OCI-LY1 (cell line): ENCODE measurements at regions not wholly inside any gene's neighbourhood (a gene's known extent, or its start where the extent isn't known, plus 50 kb on each side); places are given as distances from the start of the nearest gene placed in this dataset.
A peak's percentile ranks its signal among the peaks of the same experiment; 100 is the strongest.

Experiments
- H2AFZ ChIP-seq: fragments of 200-600 bp; sonication (generic), shearing (Covaris generic); 2 replicates; pipeline ENCODE4 v1.6.0; 2014; ENCODE audit warnings: antibody characterized with exemption, mild to moderate bottlenecking, low read length
- H3F3A ChIP-seq: fragments of 200-600 bp; sonication (generic), shearing (Covaris generic); 2 replicates; pipeline ENCODE4 v1.6.0; 2014; ENCODE audit warnings: mild to moderate bottlenecking, antibody characterized with exemption, low read length, moderate library complexity; ENCODE audit not compliant: insufficient read depth
- H3K27ac ChIP-seq: fragments of 200-600 bp; sonication (generic); 2 replicates; pipeline ENCODE4 v1.5.1; 2014; ENCODE audit warnings: low read length, mixed run types, mild to moderate bottlenecking, low read depth; ENCODE audit not compliant: poor library complexity, severe bottlenecking
- H3K27me3 ChIP-seq: fragments of 200-600 bp; sonication (generic); 2 replicates; pipeline ENCODE4 v1.6.0; 2014; ENCODE audit warnings: antibody characterized with exemption, mild to moderate bottlenecking, low read length, moderate library complexity; ENCODE audit not compliant: insufficient read depth
- H3K36me3 ChIP-seq: fragments of 200-600 bp; sonication (generic); 2 replicates; pipeline ENCODE4 v1.6.1; 2014; ENCODE audit warnings: mild to moderate bottlenecking, antibody characterized with exemption, low read length, moderate library complexity, mixed read lengths; ENCODE audit not compliant: insufficient read depth
- H3K4me1 ChIP-seq: fragments of 200-600 bp; sonication (generic); 2 replicates; pipeline ENCODE4 v1.5.1; 2014; ENCODE audit warnings: mild to moderate bottlenecking, low read length, moderate library complexity; ENCODE audit not compliant: insufficient read depth, severe bottlenecking
- H3K4me2 ChIP-seq: fragments of 200-600 bp; sonication (generic), shearing (Covaris generic); 2 replicates; pipeline ENCODE4 v1.6.1; 2014; ENCODE audit warnings: low read length
- H3K4me3 ChIP-seq: fragments of 200-600 bp; sonication (generic); 2 replicates; pipeline ENCODE4 v1.5.1; 2014; ENCODE audit warnings: low read length, low read depth, mild to moderate bottlenecking, mixed read lengths; ENCODE audit not compliant: poor library complexity, severe bottlenecking
- H3K79me2 ChIP-seq: fragments of 200-600 bp; shearing (Covaris generic); 2 replicates; pipeline ENCODE4 v1.6.1; 2016; ENCODE audit warnings: mixed run types, low read length, mixed read lengths; ENCODE audit not compliant: insufficient read depth
- H3K9ac ChIP-seq: fragments of 200-600 bp; sonication (generic), shearing (Covaris generic); 2 replicates; pipeline ENCODE4 v1.6.1; 2014; ENCODE audit warnings: mild to moderate bottlenecking, low read length, mixed read lengths
- H3K9me2 ChIP-seq: fragments of 200-600 bp; sonication (generic), shearing (Covaris generic); 2 replicates; pipeline ENCODE4 v1.6.1; 2014; ENCODE audit warnings: low read depth, mild to moderate bottlenecking, low read length, mixed read lengths
- H3K9me3 ChIP-seq: fragments of 200-600 bp; shearing (Covaris generic); 2 replicates; pipeline ENCODE4 v1.6.1; 2014; ENCODE audit warnings: low read length, mixed read lengths
- H4K20me1 ChIP-seq: fragments of 200-600 bp; sonication (generic), shearing (Covaris generic); 2 replicates; pipeline ENCODE4 v1.6.0; 2016; ENCODE audit warnings: mild to moderate bottlenecking, low read length; ENCODE audit not compliant: insufficient read depth
- EZH2 ChIP-seq: fragments of 200-600 bp; sonication (generic), shearing (Covaris generic); IDR thresholded peaks from 2 replicates; pipeline ENCODE4 v1.8.0; 2017; ENCODE audit warnings: borderline replicate concordance, mixed run types, mild to moderate bottlenecking, antibody characterized with exemption, low read length, moderate library complexity, mixed read lengths
- TF ChIP-seq, protein P1 (sequence below): fragments of 200-600 bp; sonication (generic), shearing (Covaris generic); IDR thresholded peaks from 2 replicates; pipeline ENCODE4 v1.5.1; 2017; ENCODE audit warnings: mild to moderate bottlenecking, antibody characterized with exemption, low read length, moderate library complexity, mixed read lengths

DNA sequence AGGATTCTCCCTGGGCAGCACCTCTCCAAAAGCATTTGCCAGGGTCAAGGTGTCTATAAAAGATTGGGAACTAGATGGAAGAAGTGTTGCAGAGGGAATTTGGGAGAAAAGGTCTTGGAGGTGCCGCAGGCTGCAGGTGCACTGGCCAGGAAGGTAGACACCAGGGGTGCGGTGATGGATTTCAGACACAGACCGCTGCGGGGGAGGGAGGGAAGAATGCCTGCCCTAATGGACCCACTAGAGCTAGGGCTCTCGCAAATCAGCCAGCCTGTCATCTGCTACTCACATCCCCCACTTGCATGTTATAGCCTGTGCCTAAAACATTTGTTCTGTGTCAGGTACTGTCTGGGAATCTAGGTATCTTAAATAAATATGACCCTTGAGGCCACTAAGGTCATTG, 193.6 kb upstream of the SLC24A3 start:
- H2AFZ ChIP-seq: no peak overlapping the region
- H3K79me2 ChIP-seq: no peaks in the 10 kb centered on the region
- no peaks in the 10 kb centered on the region for H3K36me3 ChIP-seq
- H4K20me1 ChIP-seq: no peaks in the 10 kb centered on the region
- TF ChIP-seq, protein P1, sequence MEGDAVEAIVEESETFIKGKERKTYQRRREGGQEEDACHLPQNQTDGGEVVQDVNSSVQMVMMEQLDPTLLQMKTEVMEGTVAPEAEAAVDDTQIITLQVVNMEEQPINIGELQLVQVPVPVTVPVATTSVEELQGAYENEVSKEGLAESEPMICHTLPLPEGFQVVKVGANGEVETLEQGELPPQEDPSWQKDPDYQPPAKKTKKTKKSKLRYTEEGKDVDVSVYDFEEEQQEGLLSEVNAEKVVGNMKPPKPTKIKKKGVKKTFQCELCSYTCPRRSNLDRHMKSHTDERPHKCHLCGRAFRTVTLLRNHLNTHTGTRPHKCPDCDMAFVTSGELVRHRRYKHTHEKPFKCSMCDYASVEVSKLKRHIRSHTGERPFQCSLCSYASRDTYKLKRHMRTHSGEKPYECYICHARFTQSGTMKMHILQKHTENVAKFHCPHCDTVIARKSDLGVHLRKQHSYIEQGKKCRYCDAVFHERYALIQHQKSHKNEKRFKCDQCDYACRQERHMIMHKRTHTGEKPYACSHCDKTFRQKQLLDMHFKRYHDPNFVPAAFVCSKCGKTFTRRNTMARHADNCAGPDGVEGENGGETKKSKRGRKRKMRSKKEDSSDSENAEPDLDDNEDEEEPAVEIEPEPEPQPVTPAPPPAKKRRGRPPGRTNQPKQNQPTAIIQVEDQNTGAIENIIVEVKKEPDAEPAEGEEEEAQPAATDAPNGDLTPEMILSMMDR: no peak
- no peak for TF ChIP-seq EZH2
- no peaks in the 10 kb centered on the region for H3K9me2 ChIP-seq
- no peak overlapping the region for H3K9ac ChIP-seq
- no peaks in the 10 kb centered on the region for H3F3A ChIP-seq
- H3K9me3 ChIP-seq: no peaks in the 10 kb centered on the region
- H3K4me2 ChIP-seq: no peak overlapping the region
- H3K4me3 ChIP-seq: no peak overlapping the region
- no peak overlapping the region for H3K27ac ChIP-seq
- no peaks in the 10 kb centered on the region for H3K4me1 ChIP-seq
- H3K27me3 ChIP-seq: no peaks in the 10 kb centered on the region

DNA sequence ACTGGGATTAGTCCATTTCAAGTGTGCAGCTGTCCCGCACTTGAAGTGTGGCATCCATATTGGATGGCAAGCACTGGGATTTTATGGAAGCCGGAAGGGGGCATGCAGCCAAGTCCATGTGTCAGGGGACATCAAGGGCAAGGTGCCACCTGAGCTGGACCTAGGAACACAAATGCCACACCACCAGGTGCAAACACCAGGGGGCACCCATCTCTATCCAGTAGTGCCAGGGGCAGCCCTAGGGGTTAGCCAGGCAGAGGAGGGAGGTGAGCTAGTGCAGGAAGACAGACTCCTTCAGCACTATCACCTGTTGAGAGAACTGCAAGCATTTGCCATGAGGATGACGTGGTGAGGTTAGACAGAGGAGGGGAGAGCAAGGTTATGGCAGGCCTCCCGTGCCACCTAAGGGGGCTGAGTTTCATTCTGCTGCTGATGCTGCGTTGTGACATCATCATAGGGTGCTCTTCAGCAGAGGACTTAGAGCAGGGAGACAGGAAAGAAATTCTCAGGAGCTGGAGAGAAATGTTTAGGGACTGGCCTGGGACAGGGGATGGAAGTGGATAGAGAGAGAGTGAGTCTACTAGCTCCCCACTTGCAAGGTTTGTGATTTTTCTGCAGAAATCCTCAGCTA, 192.6 kb upstream of the SLC24A3 start:
- H3K27me3 ChIP-seq: no peaks in the 10 kb centered on the region
- no peaks in the 10 kb centered on the region for H3K4me1 ChIP-seq
- TF ChIP-seq EZH2: no peak
- TF ChIP-seq, protein P1: 0 out of 2 replicates have a peak, but pooled peaks have one; percentile 16

DNA sequence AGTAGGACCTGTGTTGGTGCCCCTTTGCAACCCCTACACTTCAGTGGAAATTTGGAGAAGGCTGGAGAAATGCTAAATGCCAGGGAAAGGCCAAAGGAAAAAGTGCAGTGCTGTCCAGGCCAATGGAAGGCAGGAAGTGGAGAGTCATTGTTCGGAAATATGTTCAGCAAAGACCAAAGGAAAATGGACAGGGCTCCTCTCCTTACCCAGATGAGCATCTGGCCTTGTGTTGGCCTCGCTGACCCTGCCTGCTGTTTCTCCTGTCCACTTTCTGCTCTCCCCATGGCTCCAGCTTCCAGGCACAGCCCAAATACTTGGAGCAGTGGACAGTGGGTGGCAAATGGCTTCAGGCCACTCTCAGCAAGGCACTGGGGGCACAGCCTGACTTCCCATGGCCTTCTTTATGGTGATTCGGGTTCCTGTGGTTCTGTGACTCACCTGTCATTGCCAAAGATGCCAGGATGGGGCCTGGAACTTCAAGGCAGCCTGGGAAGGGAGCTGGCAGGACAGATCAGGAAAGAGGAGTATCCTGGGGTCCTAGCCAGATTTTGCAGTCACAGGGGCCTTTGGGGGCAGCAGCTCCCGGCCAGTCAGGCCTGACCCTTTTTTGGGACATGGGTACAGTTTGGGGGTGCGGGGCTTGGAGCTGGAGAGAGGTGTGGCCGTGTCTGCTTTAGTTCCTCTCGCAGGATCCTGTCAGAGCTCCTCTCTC, 190.9 kb upstream of the SLC24A3 start:
- Histone ChIP-seq H3K9me2 (no peaks in the 10 kb centered on the region), H4K20me1 (no peaks in the 10 kb centered on the region), H2AFZ (no peak overlapping the region), H3K4me1 (no peaks in the 10 kb centered on the region), H3F3A (no peaks in the 10 kb centered on the region), H3K27me3 (no peaks in the 10 kb centered on the region), H3K4me3 (no peak overlapping the region), H3K4me2 (no peak overlapping the region), H3K9me3 (no peaks in the 10 kb centered on the region), H3K27ac (no peak overlapping the region), H3K79me2 (no peaks in the 10 kb centered on the region), H3K36me3 (no peaks in the 10 kb centered on the region), H3K9ac (no peak overlapping the region)
- TF ChIP-seq EZH2: no peak
- TF ChIP-seq, protein P1: no peak

More for the DNA sequence above, 192.6 kb upstream of the SLC24A3 start:
- Histone ChIP-seq H3K79me2 (no peaks in the 10 kb centered on the region), H3K9ac (no peak overlapping the region), H3K9me2 (no peaks in the 10 kb centered on the region), H3K27ac (no peak overlapping the region), H2AFZ (no peak overlapping the region), H3K36me3 (no peaks in the 10 kb centered on the region), H3K4me2 (no peak overlapping the region), H3K4me3 (no peak overlapping the region), H4K20me1 (no peaks in the 10 kb centered on the region), H3K9me3 (no peaks in the 10 kb centered on the region), H3F3A (no peaks in the 10 kb centered on the region)
